ENCODE measurements at regions not wholly inside any gene's neighbourhood (a gene's known extent, or its start where the extent isn't known, plus 50 kb on each side); places are given as distances from the start of the nearest gene placed in this dataset.

DNA sequence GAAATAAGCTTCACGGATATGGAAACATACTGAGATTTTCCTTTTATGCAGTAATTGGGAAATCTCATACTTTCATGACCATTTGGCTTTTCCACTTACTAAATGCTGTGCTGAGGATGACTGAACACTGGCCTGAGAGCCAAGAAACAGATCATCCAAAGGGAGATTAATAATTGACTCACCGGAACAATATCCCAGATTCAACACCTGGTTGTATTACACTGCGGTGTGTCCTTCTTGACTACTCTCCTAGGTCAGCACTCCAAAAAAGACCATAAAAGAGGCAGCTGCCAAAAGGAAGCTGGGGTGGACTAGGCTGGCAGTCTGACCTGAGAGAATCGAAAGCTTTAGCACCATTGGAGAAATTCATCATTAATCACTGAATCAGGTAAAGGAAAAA is 469.1 kb downstream of the CBLN2 start:
- TF ChIP-seq, protein P1, sequence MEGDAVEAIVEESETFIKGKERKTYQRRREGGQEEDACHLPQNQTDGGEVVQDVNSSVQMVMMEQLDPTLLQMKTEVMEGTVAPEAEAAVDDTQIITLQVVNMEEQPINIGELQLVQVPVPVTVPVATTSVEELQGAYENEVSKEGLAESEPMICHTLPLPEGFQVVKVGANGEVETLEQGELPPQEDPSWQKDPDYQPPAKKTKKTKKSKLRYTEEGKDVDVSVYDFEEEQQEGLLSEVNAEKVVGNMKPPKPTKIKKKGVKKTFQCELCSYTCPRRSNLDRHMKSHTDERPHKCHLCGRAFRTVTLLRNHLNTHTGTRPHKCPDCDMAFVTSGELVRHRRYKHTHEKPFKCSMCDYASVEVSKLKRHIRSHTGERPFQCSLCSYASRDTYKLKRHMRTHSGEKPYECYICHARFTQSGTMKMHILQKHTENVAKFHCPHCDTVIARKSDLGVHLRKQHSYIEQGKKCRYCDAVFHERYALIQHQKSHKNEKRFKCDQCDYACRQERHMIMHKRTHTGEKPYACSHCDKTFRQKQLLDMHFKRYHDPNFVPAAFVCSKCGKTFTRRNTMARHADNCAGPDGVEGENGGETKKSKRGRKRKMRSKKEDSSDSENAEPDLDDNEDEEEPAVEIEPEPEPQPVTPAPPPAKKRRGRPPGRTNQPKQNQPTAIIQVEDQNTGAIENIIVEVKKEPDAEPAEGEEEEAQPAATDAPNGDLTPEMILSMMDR (IDR thresholded peaks at IDR 0.05 in 4 of 5, conservative IDR thresholded peaks at IDR 0.05 in 1 of 5), result no peak
- no peak for TF ChIP-seq POLR2A (IDR thresholded peaks at IDR 0.05)
